Natural killer cell (primary cell): ENCODE measurements at regions not wholly inside any gene's neighbourhood (a gene's known extent, or its start where the extent isn't known, plus 50 kb on each side); places are given as distances from the start of the nearest gene placed in this dataset.

ENCODE experiments used
- ATAC-seq, 3 donors: fragments of 150-1000 bp in 2 of 3; fragments of 200-7000 bp in 1 of 3; cut with Tn5 transposase; 1 replicate in 1 of 3; 2 replicates in 2 of 3; pipeline ENCODE4 v1.10.0; 2021; ENCODE audit warnings: mild to moderate bottlenecking in 2 of 3, moderate library complexity in 2 of 3
- DNase-seq, 2 donors: peaks; one replicate each; pipeline versions ENCODE4 v3.0.0 to v3.0.0-alpha.2; 2013 to 2021; ENCODE audit warnings: mixed read lengths in 1 of 2
- H3K27ac ChIP-seq: one replicate; pipeline ENCODE4 v1.5.1; 2013; ENCODE audit warnings: mild to moderate bottlenecking, low read length
- H3K27me3 ChIP-seq: one replicate; pipeline ENCODE4 v1.6.1; 2013; ENCODE audit warnings: low read length; ENCODE audit not compliant: control insufficient read depth, insufficient read depth
- H3K36me3 ChIP-seq: one replicate; pipeline ENCODE4 v1.6.1; 2013; ENCODE audit warnings: low read length; ENCODE audit not compliant: control insufficient read depth, insufficient read depth
- H3K4me1 ChIP-seq: one replicate; pipeline ENCODE4 v1.6.1; 2013; ENCODE audit warnings: low read length; ENCODE audit not compliant: control insufficient read depth, insufficient read depth
- H3K4me3 ChIP-seq: one replicate; pipeline ENCODE4 v1.5.1; 2013; ENCODE audit warnings: low read length
- H3K9me3 ChIP-seq: one replicate; pipeline ENCODE4 v1.6.1; 2013; ENCODE audit warnings: low read length; ENCODE audit not compliant: control insufficient read depth, insufficient read depth
- H3K27ac Mint-ChIP-seq, 2 donors: one replicate each; pipeline ENCODE4 v1.8.0; 2022; ENCODE audit warnings: mild to moderate bottlenecking in 2 of 2, mixed read lengths in 2 of 2, moderate library complexity in 1 of 2
- H3K27me3 Mint-ChIP-seq, 2 donors: one replicate each; pipeline ENCODE4 v1.8.0; 2022; ENCODE audit warnings: low read depth in 2 of 2, mixed read lengths in 2 of 2
- H3K36me3 Mint-ChIP-seq: one replicate; pipeline ENCODE4 v1.8.0; 2022; ENCODE audit warnings: mixed read lengths
- H3K4me1 Mint-ChIP-seq, 2 donors: one replicate each; pipeline ENCODE4 v1.8.0; 2022; ENCODE audit warnings: mixed read lengths in 2 of 2
- H3K4me3 Mint-ChIP-seq: one replicate; pipeline ENCODE4 v1.8.0; 2022; ENCODE audit warnings: mild to moderate bottlenecking, moderate library complexity, mixed read lengths
- H3K9me3 Mint-ChIP-seq, 2 donors: one replicate each; pipeline ENCODE4 v1.8.0; 2022; ENCODE audit warnings: mixed read lengths in 2 of 2
- CTCF ChIP-seq: fragments of 200-600 bp; IDR thresholded peaks from one replicate; pipeline ENCODE4 v1.8.0; 2022; ENCODE audit warnings: antibody characterized with exemption
- WGBS: methylation state at CpG from one replicate; pipeline ENCODE4 v1.1.7; 2013; ENCODE audit warnings: missing lambda C conversion rate; ENCODE audit not compliant: insufficient coverage; 5-methylcytosine and 5-hydroxymethylcytosine counted together
- intact Hi-C: fragments of 100-400 bp; cut with micrococcal nuclease; formaldehyde crosslinking; loops from one replicate; pipeline ENCODE4 v1.14.2; 2022

- Histone ChIP-seq H3K9me3 (no peaks in the 10 kb centered on the region), H3K36me3 (no peaks in the 10 kb centered on the region), H3K27me3 (no peaks in the 10 kb centered on the region), H3K4me1 (no peaks in the 10 kb centered on the region), H3K27ac (no peak overlapping the region), H3K4me3 (no peak overlapping the region)
- WGBS, result 81% methylated on average over 8 of the region's 9 CpGs
- no peaks in the 10 kb centered on the region for H3K4me1 Mint-ChIP-seq
- H3K36me3 Mint-ChIP-seq, result no peaks in the 10 kb centered on the region
- no peaks in the 10 kb centered on the region for H3K9me3 Mint-ChIP-seq
- no peak for TF ChIP-seq CTCF
- no peak overlapping the region for H3K4me3 Mint-ChIP-seq
- ATAC-seq (no peak), DNase-seq (no peak)
- intact Hi-C loops, result no loop called here
- peaks cover 16 to 22% of the 10 kb centered on the region in 2 donors for H3K27me3 Mint-ChIP-seq
- H3K27ac Mint-ChIP-seq, result no peak overlapping the region
Observed at GRCh38 chr15:61459785-61460707, 230.9 kb upstream of the RORA start.

- Mint-ChIP-seq H3K27me3 (peaks cover 28 to 48% of the 10 kb centered on the region in 2 donors), H3K27ac (no peak overlapping the region)
- 88% methylated on average over 4 of the region's 4 CpGs for WGBS
Observed at GRCh38 chr15:61457050-61457733, 228.1 kb upstream of the RORA start.

GRCh38 chr15:61449186-61449702, 220.1 kb upstream of the RORA start:
- TF ChIP-seq CTCF, result no peak
- Histone ChIP-seq H3K4me1 (no peaks in the 10 kb centered on the region), H3K27ac (no peak overlapping the region), H3K4me3 (no peak overlapping the region), H3K9me3 (no peaks in the 10 kb centered on the region), H3K36me3 (no peaks in the 10 kb centered on the region), H3K27me3 (no peaks in the 10 kb centered on the region)
- no peak overlapping the region for H3K27ac Mint-ChIP-seq
- ATAC-seq, result no peak
- no peaks in the 10 kb centered on the region for H3K9me3 Mint-ChIP-seq
- DNase-seq, result no peak
- H3K4me3 Mint-ChIP-seq, result no peak overlapping the region
- H3K27me3 Mint-ChIP-seq, result peaks cover 27 to 37% of the 10 kb centered on the region in 2 donors
- H3K4me1 Mint-ChIP-seq, result no peaks in the 10 kb centered on the region
- H3K36me3 Mint-ChIP-seq, result no peaks in the 10 kb centered on the region
- intact Hi-C loops, result no loop called here

More at GRCh38 chr15:61457050-61457733, 228.1 kb upstream of the RORA start:
- intact Hi-C loops, result no loop called here
- no peak overlapping the region for H3K4me3 Mint-ChIP-seq
- ATAC-seq (no peak), DNase-seq (no peak)
- H3K4me1 Mint-ChIP-seq, result no peaks in the 10 kb centered on the region
- no peaks in the 10 kb centered on the region for H3K36me3 ChIP-seq
- no peak for TF ChIP-seq CTCF
- H3K9me3 ChIP-seq, result no peaks in the 10 kb centered on the region
- H3K4me1 ChIP-seq, result no peaks in the 10 kb centered on the region
- H3K9me3 Mint-ChIP-seq, result no peaks in the 10 kb centered on the region
- no peaks in the 10 kb centered on the region for H3K36me3 Mint-ChIP-seq
- H3K27ac ChIP-seq, result no peak overlapping the region
- H3K4me3 ChIP-seq, result no peak overlapping the region
- no peaks in the 10 kb centered on the region for H3K27me3 ChIP-seq
